HG02642 (cell line): ENCODE measurements at regions not wholly inside any gene's neighbourhood (a gene's known extent, or its start where the extent isn't known, plus 50 kb on each side); places are given as distances from the start of the nearest gene placed in this dataset.

Experiments used
- ATAC-seq: cut with Tn5 transposase; IDR thresholded peaks from one replicate; pipeline ENCODE4 v1.9.1; 2021; ENCODE audit warnings: mild to moderate bottlenecking; ENCODE audit not compliant: unreplicated experiment, poor library complexity

GRCh38 chr5:123673107-123673506 lies 161.1 kb downstream of the CSNK1G3 start:
- ATAC-seq = no peak

- no peak for ATAC-seq
These were observed 159.9 kb downstream of the CSNK1G3 start for GRCh38 chr5:123671711-123672456.

- no peak for ATAC-seq
These were observed 159.1 kb downstream of the CSNK1G3 start for GRCh38 chr5:123671042-123671441.
